GM19193 (cell line): ENCODE measurements at regions not wholly inside any gene's neighbourhood (a gene's known extent, or its start where the extent isn't known, plus 50 kb on each side); places are given as distances from the start of the nearest gene placed in this dataset.

Experiments
- POLR2A ChIP-seq: IDR thresholded peaks from 4 replicates; pipeline ENCODE4 v1.6.1; 2011; ENCODE audit not compliant: insufficient read depth, insufficient read length; ENCODE audit errors: extremely low read depth

DNA sequence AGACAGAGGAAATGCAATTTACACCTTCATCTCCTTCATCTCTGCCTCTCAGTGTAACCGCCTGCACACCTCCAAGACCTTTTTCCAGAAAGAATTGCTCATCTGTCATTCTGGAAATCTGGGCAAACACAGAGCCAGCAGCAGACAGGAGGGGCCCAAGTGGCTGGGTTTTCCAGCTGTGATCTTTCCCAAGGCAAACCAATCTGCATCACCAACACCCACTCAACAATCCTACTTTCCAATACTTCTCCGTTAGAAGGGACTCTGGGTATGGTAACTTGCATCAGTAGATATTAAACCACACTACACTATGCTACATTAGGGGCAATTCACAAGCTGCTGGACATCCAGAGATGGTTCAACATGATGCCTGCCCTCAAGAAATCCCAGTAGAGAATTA is 781.8 kb upstream of the AUTS2 start:
- no peak for TF ChIP-seq POLR2A

DNA sequence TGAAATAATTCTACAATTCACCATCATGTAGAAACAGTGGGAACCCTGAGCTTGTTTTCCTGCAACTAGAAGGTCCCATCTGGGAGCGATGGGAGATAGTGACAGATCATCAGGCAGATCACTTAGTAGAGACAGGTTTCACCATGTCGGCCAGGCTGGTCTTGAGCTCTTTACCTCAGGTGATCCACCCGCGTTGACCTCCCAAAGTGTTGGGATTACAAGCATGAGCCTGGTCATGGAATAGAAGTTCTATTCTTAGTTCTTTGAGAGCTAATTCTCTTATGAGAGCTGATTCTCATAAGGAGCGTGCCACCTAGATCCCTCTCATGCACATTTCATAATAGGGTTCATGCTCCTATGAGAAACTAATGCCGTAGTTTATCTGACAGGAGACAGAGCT is 778.0 kb upstream of the AUTS2 start:
- no peak for TF ChIP-seq POLR2A

GRCh38 chr7:68821846-68822245 is 776.4 kb upstream of the AUTS2 start:
- no peak for TF ChIP-seq POLR2A

DNA sequence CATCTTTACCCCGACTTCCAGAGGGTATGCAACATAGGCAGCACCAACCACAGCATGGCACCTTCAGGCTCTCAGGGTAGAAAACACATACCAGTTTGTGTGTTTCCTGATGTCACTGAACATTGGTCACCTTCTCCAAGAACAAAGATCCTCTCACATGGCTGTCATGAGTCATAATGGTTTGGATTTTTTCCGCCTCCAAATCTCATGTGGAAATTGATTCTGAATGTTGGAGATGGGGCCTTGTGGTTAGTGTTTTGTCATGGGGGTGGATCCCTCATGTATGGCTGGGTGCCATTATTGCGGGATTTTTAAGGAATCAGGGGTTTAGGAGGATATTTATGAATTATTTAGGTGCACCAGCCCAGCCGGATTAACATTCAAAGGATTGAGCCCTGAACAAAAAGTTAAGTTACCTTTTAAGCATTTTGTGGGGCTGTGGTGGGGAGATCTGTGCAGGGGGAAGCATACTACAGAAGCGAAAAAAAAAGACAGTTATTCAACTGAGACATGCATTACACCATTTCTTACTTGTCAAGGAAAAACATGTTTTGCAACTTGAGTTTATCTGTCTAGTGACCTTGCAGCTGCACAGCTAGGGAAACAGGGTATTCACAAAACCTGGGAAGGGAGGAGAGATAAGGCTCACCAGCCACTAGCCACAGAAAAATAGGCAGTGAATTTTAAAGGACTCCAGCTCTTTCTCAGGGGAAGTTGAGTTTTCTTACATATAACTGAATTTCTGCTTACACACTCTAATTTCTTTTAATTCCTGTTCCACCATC is 774.1 kb upstream of the AUTS2 start:
- no peak for TF ChIP-seq POLR2A

DNA sequence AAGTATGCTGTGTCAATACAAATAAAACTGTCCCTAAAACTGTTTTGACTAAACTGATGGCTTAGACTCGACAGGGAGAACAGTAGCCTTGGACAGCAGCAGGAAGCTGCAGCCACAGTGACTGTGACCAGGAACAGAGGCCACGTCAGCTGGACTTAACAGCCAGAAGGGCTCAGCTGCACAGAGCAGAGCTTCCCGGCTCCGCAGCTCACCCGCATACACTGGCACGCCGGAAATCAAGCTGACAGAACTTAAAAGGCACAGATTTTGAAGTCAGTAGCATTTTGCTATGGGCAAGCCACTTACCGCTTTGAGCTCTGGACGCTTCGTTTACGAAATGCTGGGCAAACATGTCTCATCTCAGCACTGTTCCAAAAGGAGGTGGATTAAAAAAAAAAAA is 769.7 kb upstream of the AUTS2 start:
- no peak for TF ChIP-seq POLR2A

DNA sequence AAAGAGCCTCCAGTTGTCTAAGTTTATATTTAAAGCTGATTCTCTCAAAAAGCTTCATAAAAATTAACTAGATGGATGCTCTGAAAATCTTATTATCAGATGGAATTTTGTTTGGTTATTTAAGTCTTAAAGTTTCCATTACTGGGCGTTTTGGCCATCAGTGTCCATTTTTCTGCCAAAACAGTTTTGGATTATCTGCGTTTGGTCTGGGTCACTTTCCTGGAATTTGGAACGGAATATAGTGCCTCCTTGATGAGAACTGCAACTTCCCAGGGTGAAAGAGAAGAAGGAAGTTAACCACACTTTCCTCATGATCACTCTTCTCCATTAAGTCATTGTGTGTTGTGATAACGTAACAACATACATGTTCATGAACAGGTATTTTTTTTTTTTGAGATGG is 764.9 kb upstream of the AUTS2 start:
- no peak for TF ChIP-seq POLR2A

GRCh38 chr7:68839014-68839413 is 759.3 kb upstream of the AUTS2 start:
- TF ChIP-seq POLR2A = no peak

DNA sequence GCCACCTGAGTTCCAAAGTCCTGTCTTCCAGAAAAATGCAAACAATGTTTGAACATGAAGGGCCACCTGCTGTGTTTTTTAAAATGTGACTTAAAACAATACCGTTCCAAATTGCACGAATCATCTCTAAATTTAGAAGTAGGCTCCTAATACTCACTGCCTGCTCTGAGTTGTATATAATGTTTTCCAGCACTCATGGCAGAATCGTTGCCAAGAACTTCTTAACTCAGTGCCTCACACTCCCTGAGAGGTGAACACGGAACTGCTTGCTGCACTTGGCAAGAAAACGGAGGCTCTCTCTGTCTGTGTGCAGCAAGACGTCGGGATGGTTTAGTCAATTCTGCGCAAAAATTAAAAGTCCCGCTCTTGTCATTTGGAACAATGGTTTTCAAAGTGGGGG is 757.3 kb upstream of the AUTS2 start:
- TF ChIP-seq POLR2A = no peak

DNA sequence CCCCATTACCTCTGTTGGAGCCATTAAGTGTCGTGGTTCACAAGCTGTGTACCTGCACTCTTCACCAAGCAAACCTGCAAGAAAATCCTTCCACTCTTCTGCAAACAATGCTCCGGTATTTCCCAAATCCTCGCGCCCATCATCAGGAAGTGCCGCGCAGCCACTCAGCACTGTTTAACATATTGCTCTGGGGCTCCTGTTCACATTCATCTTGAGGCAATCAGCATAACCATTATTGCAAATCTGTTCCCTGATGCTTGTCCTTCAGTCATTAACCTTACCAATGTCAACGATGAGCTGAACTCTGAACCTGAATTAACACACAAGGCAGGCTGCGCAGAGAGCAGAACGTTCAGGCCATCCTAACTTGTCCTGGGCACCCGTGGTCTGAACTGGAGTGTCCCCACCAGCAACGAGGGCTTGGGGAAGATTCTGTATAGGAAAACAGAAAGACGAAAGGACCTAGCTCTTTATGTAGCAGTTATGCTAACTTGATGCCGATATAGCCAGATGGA is 751.4 kb upstream of the AUTS2 start:
- no peak for TF ChIP-seq POLR2A

DNA sequence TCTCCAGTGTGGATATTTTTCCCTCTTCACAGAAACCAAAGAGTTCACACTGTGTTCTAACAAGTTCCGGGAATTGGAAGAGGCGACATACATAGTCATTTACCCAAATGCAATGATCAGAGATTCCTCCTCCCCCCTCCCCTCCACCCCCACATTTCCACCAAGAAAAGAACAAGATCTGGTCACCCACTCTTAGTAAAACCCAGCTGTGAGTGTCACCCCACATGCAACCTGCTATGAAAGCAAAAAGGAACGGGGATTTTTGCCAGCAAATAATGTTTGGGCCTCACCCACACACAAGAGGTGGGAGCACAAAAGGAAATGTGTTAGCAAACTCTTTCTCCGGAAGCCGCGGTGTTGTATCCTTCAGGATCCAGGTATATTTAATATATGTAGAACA is 745.0 kb upstream of the AUTS2 start:
- TF ChIP-seq POLR2A = no peak

- no peak for TF ChIP-seq POLR2A
Observed at GRCh38 chr7:68857571-68857970, 740.7 kb upstream of the AUTS2 start.

DNA sequence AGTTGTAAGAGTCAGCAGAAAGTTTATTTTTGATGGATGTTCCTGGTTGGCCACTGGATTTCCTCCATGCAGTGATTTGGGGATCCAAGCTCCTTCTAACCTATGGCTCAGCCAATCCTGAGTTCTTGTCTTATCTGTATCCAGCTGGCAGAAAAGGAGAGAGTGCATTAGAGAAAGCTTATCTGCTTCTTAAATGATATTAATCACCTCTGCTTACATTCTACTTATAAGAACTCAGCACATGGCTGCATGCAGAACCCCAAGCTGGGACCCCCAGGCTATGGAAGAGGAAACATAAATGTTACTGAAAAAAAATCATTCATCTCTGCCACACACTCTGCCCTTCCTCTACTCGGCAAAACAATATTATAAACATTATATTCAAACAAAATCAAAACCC is 739.8 kb upstream of the AUTS2 start:
- no peak for TF ChIP-seq POLR2A

GRCh38 chr7:68861171-68861570 is 737.1 kb upstream of the AUTS2 start:
- no peak for TF ChIP-seq POLR2A

- TF ChIP-seq POLR2A = no peak
Observed at GRCh38 chr7:68862261-68862660, 736.0 kb upstream of the AUTS2 start.

- TF ChIP-seq POLR2A = no peak
Observed at GRCh38 chr7:68862736-68863135, 735.5 kb upstream of the AUTS2 start.

- TF ChIP-seq POLR2A = no peak
Observed at GRCh38 chr7:68865351-68866199, 732.7 kb upstream of the AUTS2 start.
